PFSK-1 (cell line): ENCODE measurements at regions not wholly inside any gene's neighbourhood (a gene's known extent, or its start where the extent isn't known, plus 50 kb on each side); places are given as distances from the start of the nearest gene placed in this dataset.

ENCODE experiments used
- FOXP2 ChIP-seq: optimal IDR thresholded peaks from 2 replicates; pipeline ENCODE3; 2011; ENCODE audit warnings: borderline replicate concordance, control low read depth, inconsistent platforms; ENCODE audit not compliant: insufficient read depth; ENCODE audit errors: extremely low read length, extremely low read depth
- POLR2AphosphoS5 ChIP-seq: IDR thresholded peaks from 2 replicates; pipeline ENCODE4 v1.6.1; 2012; ENCODE audit warnings: low read depth, mild to moderate bottlenecking, control low read depth, low read length, moderate library complexity
- REST ChIP-seq, 2 experiments: IDR thresholded peaks; 2 replicates each; pipeline versions ENCODE4 v1.6.1 to v1.8.0; 2011 to 2012; ENCODE audit warnings: low read depth in 2 of 2, low read length in 2 of 2, control low read depth in 1 of 2, inconsistent platforms in 1 of 2, mild to moderate bottlenecking in 1 of 2, moderate library complexity in 1 of 2; ENCODE audit not compliant: insufficient read depth in 1 of 2
- SIN3A ChIP-seq: IDR thresholded peaks from 2 replicates; pipeline ENCODE4 v1.6.1; 2012; ENCODE audit warnings: mild to moderate bottlenecking, low read length, moderate library complexity, borderline replicate concordance; ENCODE audit not compliant: insufficient read depth
- TAF1 ChIP-seq: IDR thresholded peaks from 2 replicates; pipeline ENCODE4 v1.6.1; 2012; ENCODE audit warnings: low read length, control low read depth, borderline replicate concordance; ENCODE audit not compliant: insufficient read depth

- TF ChIP-seq SIN3A (no peak), FOXP2 (no peak)
Observed at GRCh38 chr1:98355656-98356383, 305.7 kb upstream of the SNX7 start.

- TF ChIP-seq REST (IDR thresholded peaks at IDR 0.05; ENCODE audit: insufficient read depth in 1 of 2, low read depth in 2 of 2, low read length in 2 of 2) (no peak), POLR2AphosphoS5 (no peak), TAF1 (no peak), SIN3A (no peak), FOXP2 (no peak)
Observed at GRCh38 chr1:98352378-98352777, 309.1 kb upstream of the SNX7 start.

- TF ChIP-seq TAF1 (no peak), REST (IDR thresholded peaks at IDR 0.05; ENCODE audit: insufficient read depth in 1 of 2, low read depth in 2 of 2, low read length in 2 of 2) (no peak), SIN3A (no peak), FOXP2 (no peak), POLR2AphosphoS5 (no peak)
Observed at GRCh38 chr1:98351561-98351960, 310.0 kb upstream of the SNX7 start.

GRCh38 chr1:98345417-98345816, 316.1 kb upstream of the SNX7 start:
- TF ChIP-seq FOXP2, result no peak
- TF ChIP-seq POLR2AphosphoS5, result no peak
- TF ChIP-seq TAF1, result no peak
- TF ChIP-seq REST (IDR thresholded peaks at IDR 0.05; ENCODE audit: insufficient read depth in 1 of 2, low read depth in 2 of 2, low read length in 2 of 2), result no peak
- TF ChIP-seq SIN3A, result no peak

GRCh38 chr1:98344731-98345130, 316.8 kb upstream of the SNX7 start:
- TF ChIP-seq POLR2AphosphoS5, result no peak
- no peak for TF ChIP-seq FOXP2
- TF ChIP-seq SIN3A, result no peak
- TF ChIP-seq TAF1, result peak; percentile 39; the same call in 1 of the 2 replicates
- peak in 1 of 2 experiments; percentile 44; a peak in 1 of 4 replicates for TF ChIP-seq REST (IDR thresholded peaks at IDR 0.05; ENCODE audit: insufficient read depth in 1 of 2, low read depth in 2 of 2, low read length in 2 of 2)
